K562 (cell line): ENCODE measurements at regions not wholly inside any gene's neighbourhood (a gene's known extent, or its start where the extent isn't known, plus 50 kb on each side); places are given as distances from the start of the nearest gene placed in this dataset.
A peak's percentile ranks its signal among the peaks of the same experiment; 100 is the strongest.

Source experiments
- EGR1 ChIP-seq: fragments of 450-650 bp; conservative IDR thresholded peaks from 2 replicates; pipeline ENCODE4 v1.6.1; 2017; ENCODE audit warnings: mild to moderate bottlenecking
- ERF ChIP-seq: fragments of 450-650 bp; formaldehyde crosslinking; IDR thresholded peaks from 2 replicates; pipeline ENCODE4 v1.4.0; 2020; ENCODE audit warnings: mild to moderate bottlenecking, mixed read lengths
- FOS ChIP-seq: IDR thresholded peaks from 3 replicates; pipeline ENCODE4 v1.6.1; 2011; ENCODE audit not compliant: insufficient read length; ENCODE audit errors: extremely low read depth
- GTF2E2 ChIP-seq: fragments of 200-800 bp; sonication (Bioruptor generic); IDR thresholded peaks from 2 replicates; pipeline ENCODE4 v1.6.1; 2016; ENCODE audit warnings: missing genetic modification characterization, missing compliant biosample characterization
- ID3 ChIP-seq, 2 experiments: fragments of 250-450 bp in 1 of 2; fragments of 450-650 bp in 1 of 2; sonication (Bioruptor Pico) in 1 of 2; IDR thresholded peaks; 2 replicates each; pipeline versions ENCODE4 v1.6.1 to v1.8.0; 2016 to 2021; ENCODE audit warnings: mild to moderate bottlenecking in 2 of 2, moderate library complexity in 2 of 2, missing compliant biosample characterization in 1 of 2, missing genetic modification characterization in 1 of 2
- LEF1 ChIP-seq: fragments of 450-650 bp; IDR thresholded peaks from 2 replicates; pipeline ENCODE4 v1.6.1; 2016; ENCODE audit warnings: mild to moderate bottlenecking
- MAFF ChIP-seq: IDR thresholded peaks from 2 replicates; pipeline ENCODE4 v1.6.1; 2012; ENCODE audit warnings: low read length, improper control_type of control experiment
- MAZ ChIP-seq, 2 experiments: fragments of 450-650 bp in 1 of 2; sonication (generic) in 1 of 2; formaldehyde crosslinking; IDR thresholded peaks in 1 of 2; conservative IDR thresholded peaks in 1 of 2; 2 replicates each; pipeline versions ENCODE4 v1.4.0 to v1.5.0; 2020; ENCODE audit warnings: mild to moderate bottlenecking in 1 of 2, missing genetic modification reagents in 1 of 2
- MBD2 ChIP-seq: sonication (generic); IDR thresholded peaks from 2 replicates; pipeline ENCODE4 v1.6.1; 2016; ENCODE audit warnings: low read depth, borderline replicate concordance
- NFIX ChIP-seq: fragments of 250-450 bp; sonication (Bioruptor Pico); IDR thresholded peaks from 2 replicates; pipeline ENCODE4 v1.4.0; 2020; ENCODE audit warnings: low read depth, mild to moderate bottlenecking, moderate library complexity
- POLR2A ChIP-seq: fragments of 450-650 bp; conservative IDR thresholded peaks from 2 replicates; pipeline ENCODE4 v1.6.1; 2016
- RFX1 ChIP-seq: fragments of 450-650 bp; IDR thresholded peaks from 2 replicates; pipeline ENCODE4 v1.6.1; 2016; ENCODE audit warnings: mild to moderate bottlenecking, moderate library complexity
- RFX7 ChIP-seq: fragments of 250-450 bp; sonication (Bioruptor Pico); IDR thresholded peaks from 2 replicates; pipeline ENCODE4 v1.5.1; 2021; ENCODE audit warnings: mild to moderate bottlenecking
- SAFB2 ChIP-seq: fragments of 200-400 bp; formaldehyde crosslinking; IDR thresholded peaks from 2 replicates; pipeline ENCODE4 v1.6.1; 2018; ENCODE audit warnings: borderline replicate concordance, low read length, low read depth, moderate library complexity; ENCODE audit not compliant: severe bottlenecking
- TCFL5 ChIP-seq: fragments of 250-450 bp; sonication (Bioruptor Pico); conservative IDR thresholded peaks from 2 replicates; pipeline ENCODE4 v1.6.1; 2021; ENCODE audit warnings: mild to moderate bottlenecking, moderate library complexity, matching md5 sums
- TEAD1 ChIP-seq, 2 experiments: fragments of 450-650 bp in 1 of 2; sonication (generic) in 1 of 2; formaldehyde crosslinking; IDR thresholded peaks; 2 replicates each; pipeline versions ENCODE4 v1.4.0 to v1.8.0; 2020 to 2022; ENCODE audit warnings: mild to moderate bottlenecking in 2 of 2, missing genetic modification reagents in 1 of 2
- THAP7 ChIP-seq: fragments of 250-450 bp; sonication (Bioruptor Pico); IDR thresholded peaks from 2 replicates; pipeline ENCODE4 v1.5.0; 2021
- UBTF ChIP-seq, 2 experiments: IDR thresholded peaks; 2 replicates each; pipeline ENCODE4 v1.6.1; 2012; ENCODE audit warnings: improper control_type of control experiment in 2 of 2, low read depth in 2 of 2, low read length in 2 of 2, borderline replicate concordance in 1 of 2
- ZBTB26 ChIP-seq: fragments of 450-650 bp; formaldehyde crosslinking; IDR thresholded peaks from 2 replicates; pipeline ENCODE4 v1.4.0; 2022; ENCODE audit warnings: missing genetic modification characterization
- ZFPM2 ChIP-seq: fragments of 250-450 bp; sonication (Bioruptor Pico); IDR thresholded peaks from 2 replicates; pipeline ENCODE4 v1.5.1; 2022; ENCODE audit warnings: mild to moderate bottlenecking
- ZKSCAN3 ChIP-seq: fragments of 250-450 bp; sonication (Bioruptor Pico); IDR thresholded peaks from 2 replicates; pipeline ENCODE4 v1.4.0; 2020
- ZNF197 ChIP-seq: fragments of 200-800 bp; sonication (Bioruptor generic); IDR thresholded peaks from 2 replicates; pipeline ENCODE4 v1.6.1; 2016; ENCODE audit warnings: low read depth, missing genetic modification characterization, missing compliant biosample characterization
- ZNF224 ChIP-seq: sonication (generic); formaldehyde crosslinking; IDR thresholded peaks from 2 replicates; pipeline ENCODE4 v1.8.0; 2022; ENCODE audit warnings: mild to moderate bottlenecking, missing genetic modification reagents
- ZNF584 ChIP-seq: fragments of 200-800 bp; sonication (Bioruptor generic); IDR thresholded peaks from 2 replicates; pipeline ENCODE4 v1.6.1; 2016; ENCODE audit warnings: low read depth, mild to moderate bottlenecking, missing genetic modification characterization, missing compliant biosample characterization
- ZNF586 ChIP-seq: fragments of 450-650 bp; formaldehyde crosslinking; conservative IDR thresholded peaks from 2 replicates; pipeline ENCODE4 v1.4.0; 2020; ENCODE audit warnings: mild to moderate bottlenecking, moderate library complexity
- ZNF589 ChIP-seq: fragments of 200-800 bp; sonication (Bioruptor generic); IDR thresholded peaks from 2 replicates; pipeline ENCODE4 v1.6.1; 2016; ENCODE audit warnings: low read depth, missing genetic modification characterization, missing compliant biosample characterization
- ZNF717 ChIP-seq: fragments of 250-450 bp; sonication (Bioruptor Pico); IDR thresholded peaks from 2 replicates; pipeline ENCODE4 v1.5.0; 2021

GRCh38 chr1:101128211-101128727, 102.7 kb upstream of the DPH5 start (continued):
- TF ChIP-seq FOS (no peak), MAFF (0 out of 2 replicates have a peak, but pooled peaks have one; percentile 19), TEAD1 (CRISPR knock-in tag; IDR thresholded peaks at IDR 0.05) (no peak), TCFL5 (no peak), RFX7 (CRISPR knock-in tag) (no peak), ZFPM2 (CRISPR knock-in tag) (no peak), NFIX (CRISPR knock-in tag) (no peak), POLR2A (no peak), ZKSCAN3 (CRISPR knock-in tag) (no peak), ZNF224 (CRISPR knock-in tag) (no peak), ZNF586 (CRISPR knock-in tag) (no peak), ZNF197 (CRISPR knock-in tag) (peak; percentile 64; the same call in 1 of the 2 replicates), MAZ (CRISPR knock-in tag; conservative IDR thresholded peaks at IDR 0.05 in 1 of 2, IDR thresholded peaks at IDR 0.05 in 1 of 2) (no peak; a peak in 3 of 4 replicates), ZNF589 (CRISPR knock-in tag) (no peak; the same call in 1 of the 2 replicates), ZBTB26 (CRISPR knock-in tag) (no peak), ERF (CRISPR knock-in tag) (no peak), GTF2E2 (no peak), LEF1 (peak; percentile 96), EGR1 (no peak), MBD2 (peak; percentile 44; the same call in 1 of the 2 replicates), RFX1 (no peak), ZNF584 (CRISPR knock-in tag) (no peak), ID3 (CRISPR knock-in tag; IDR thresholded peaks at IDR 0.05) (no peak), ID3 (tag; IDR thresholded peaks at IDR 0.05) (peak; percentile 58; the same call in 1 of the 2 replicates), UBTF (IDR thresholded peaks at IDR 0.05; ENCODE audit: borderline replicate concordance in 1 of 2, low read depth in 2 of 2, low read length in 2 of 2) (no peak), SAFB2 (no peak), ZNF717 (CRISPR knock-in tag) (no peak), THAP7 (CRISPR knock-in tag) (no peak)
